HEK293 (cell line): ENCODE measurements at regions not wholly inside any gene's neighbourhood (a gene's known extent, or its start where the extent isn't known, plus 50 kb on each side); places are given as distances from the start of the nearest gene placed in this dataset.

ENCODE experiments used
- CTCF ChIA-PET: fragments of 350-600 bp; formaldehyde crosslinking; extraction: SDS; loops from one replicate; lab custom pipeline; 2021; ENCODE audit warnings: antibody characterized with exemption; lab: Yijun Ruan, JAX
- POLR2A ChIA-PET: fragments of 300-600 bp; formaldehyde crosslinking; extraction: SDS; loops from one replicate; lab custom pipeline; 2020; ENCODE audit warnings: antibody characterized with exemption, inconsistent platforms; lab: Yijun Ruan, JAX
- H3K27ac ChIP-seq: fragments of 200-500 bp; sonication (Bioruptor generic); 2 replicates; pipeline ENCODE4 v1.5.1; 2014; ENCODE audit warnings: low read depth, low read length, control low read depth, inconsistent platforms; ENCODE audit errors: extremely low read depth
- H3K36me3 ChIP-seq, 2 experiments: fragments of 200-500 bp in 1 of 2; sonication (Bioruptor generic) in 1 of 2; 1 replicate in 1 of 2; 2 replicates in 1 of 2; pipeline ENCODE4 v1.5.1; 2014 to 2017; ENCODE audit warnings: inconsistent platforms in 2 of 2, low read length in 2 of 2; ENCODE audit not compliant: control insufficient read depth in 2 of 2, insufficient read depth in 1 of 2
- H3K4me1 ChIP-seq: fragments of 200-500 bp; sonication (Bioruptor generic); 2 replicates; pipeline ENCODE4 v1.5.1; 2014; ENCODE audit warnings: mild to moderate bottlenecking, low read length, inconsistent platforms; ENCODE audit not compliant: control insufficient read depth, insufficient read depth
- H3K4me3 ChIP-seq: 2 replicates; pipeline ENCODE4 v1.5.1; 2011; ENCODE audit warnings: low read depth, mild to moderate bottlenecking, control low read depth, low read length, moderate library complexity
- H3K9me3 ChIP-seq: fragments of 200-500 bp; sonication (Bioruptor generic); 2 replicates; pipeline ENCODE4 v1.5.1; 2014; ENCODE audit warnings: low read depth, low read length, inconsistent platforms; ENCODE audit not compliant: control insufficient read depth, insufficient read depth
- FEZF1 ChIP-seq: fragments of 450-650 bp; formaldehyde crosslinking; IDR thresholded peaks from 2 replicates; pipeline ENCODE4 v1.5.1; 2016; ENCODE audit warnings: missing biosample characterization, missing genetic modification characterization
- GLIS1 ChIP-seq: fragments of 450-650 bp; formaldehyde crosslinking; IDR thresholded peaks from 2 replicates; pipeline ENCODE4 v1.5.1; 2016; ENCODE audit warnings: missing biosample characterization, missing genetic modification characterization
- OVOL3 ChIP-seq: fragments of 450-650 bp; formaldehyde crosslinking; IDR thresholded peaks from 2 replicates; pipeline ENCODE4 v1.5.1; 2016; ENCODE audit warnings: missing biosample characterization, missing genetic modification characterization
- SP7 ChIP-seq: fragments of 450-650 bp; formaldehyde crosslinking; IDR thresholded peaks from 2 replicates; pipeline ENCODE4 v1.5.1; 2016; ENCODE audit warnings: missing biosample characterization, missing genetic modification characterization
- ZBTB17 ChIP-seq: fragments of 450-650 bp; formaldehyde crosslinking; IDR thresholded peaks from 2 replicates; pipeline ENCODE4 v1.5.1; 2016; ENCODE audit warnings: missing biosample characterization, missing genetic modification characterization
- ZFP69B ChIP-seq: fragments of 450-650 bp; formaldehyde crosslinking; IDR thresholded peaks from 2 replicates; pipeline ENCODE4 v1.5.1; 2016; ENCODE audit warnings: missing biosample characterization, missing genetic modification characterization
- ZNF169 ChIP-seq: fragments of 450-650 bp; formaldehyde crosslinking; IDR thresholded peaks from 2 replicates; pipeline ENCODE4 v1.5.1; 2016; ENCODE audit warnings: missing biosample characterization, missing genetic modification characterization
- ZNF24 ChIP-seq: fragments of 450-650 bp; formaldehyde crosslinking; IDR thresholded peaks from 2 replicates; pipeline ENCODE4 v1.5.1; 2016; ENCODE audit warnings: missing biosample characterization, missing genetic modification characterization
- ZNF26 ChIP-seq: fragments of 450-650 bp; formaldehyde crosslinking; IDR thresholded peaks from 2 replicates; pipeline ENCODE4 v1.5.1; 2016; ENCODE audit warnings: missing biosample characterization, missing genetic modification characterization
- ZNF280D ChIP-seq: fragments of 450-650 bp; formaldehyde crosslinking; IDR thresholded peaks from 2 replicates; pipeline ENCODE4 v1.5.1; 2016; ENCODE audit warnings: missing biosample characterization, missing genetic modification characterization
- ZNF350 ChIP-seq: fragments of 450-650 bp; formaldehyde crosslinking; IDR thresholded peaks from 2 replicates; pipeline ENCODE4 v1.5.0; 2017; ENCODE audit warnings: missing biosample characterization, mild to moderate bottlenecking, missing genetic modification characterization
- ZNF426 ChIP-seq: fragments of 450-650 bp; formaldehyde crosslinking; IDR thresholded peaks from 2 replicates; pipeline ENCODE4 v1.5.1; 2017; ENCODE audit warnings: missing biosample characterization, missing genetic modification characterization, mild to moderate bottlenecking, inconsistent platforms, moderate library complexity
- ZNF521 ChIP-seq: fragments of 450-650 bp; formaldehyde crosslinking; IDR thresholded peaks from 2 replicates; pipeline ENCODE4 v1.5.1; 2017; ENCODE audit warnings: missing biosample characterization, mild to moderate bottlenecking, missing genetic modification characterization
- ZNF544 ChIP-seq: fragments of 450-650 bp; formaldehyde crosslinking; IDR thresholded peaks from 2 replicates; pipeline ENCODE4 v1.5.0; 2017; ENCODE audit warnings: missing biosample characterization, missing genetic modification characterization
- ZNF549 ChIP-seq: fragments of 450-650 bp; IDR thresholded peaks from 2 replicates; pipeline ENCODE4 v1.5.1; 2018; ENCODE audit warnings: missing biosample characterization, missing genetic modification characterization, mild to moderate bottlenecking, inconsistent platforms, moderate library complexity
- ZNF560 ChIP-seq: fragments of 450-650 bp; formaldehyde crosslinking; IDR thresholded peaks from 2 replicates; pipeline ENCODE4 v1.5.1; 2017; ENCODE audit warnings: missing biosample characterization, missing genetic modification characterization, borderline replicate concordance
- ZNF621 ChIP-seq: fragments of 450-650 bp; formaldehyde crosslinking; IDR thresholded peaks from 2 replicates; pipeline ENCODE4 v1.5.1; 2017; ENCODE audit warnings: missing biosample characterization, missing genetic modification characterization
- ZNF629 ChIP-seq: fragments of 450-650 bp; formaldehyde crosslinking; IDR thresholded peaks from 2 replicates; pipeline ENCODE4 v1.5.1; 2017; ENCODE audit warnings: missing biosample characterization, missing genetic modification characterization
- ZNF837 ChIP-seq: fragments of 450-650 bp; formaldehyde crosslinking; IDR thresholded peaks from 2 replicates; pipeline ENCODE4 v1.5.1; 2016; ENCODE audit warnings: missing biosample characterization, missing genetic modification characterization
- ZNF843 ChIP-seq: fragments of 450-650 bp; formaldehyde crosslinking; IDR thresholded peaks from 2 replicates; pipeline ENCODE4 v1.5.1; 2016; ENCODE audit warnings: missing biosample characterization, missing genetic modification characterization
- ZSCAN16 ChIP-seq: fragments of 450-650 bp; formaldehyde crosslinking; IDR thresholded peaks from 2 replicates; pipeline ENCODE4 v1.5.1; 2016; ENCODE audit warnings: missing biosample characterization, missing genetic modification characterization
- ZSCAN30 ChIP-seq: fragments of 450-650 bp; IDR thresholded peaks from 2 replicates; pipeline ENCODE4 v1.5.1; 2018; ENCODE audit warnings: missing biosample characterization, mild to moderate bottlenecking, missing genetic modification characterization, moderate library complexity
- TF ChIP-seq, protein P1 (sequence below): fragments of 450-650 bp; IDR thresholded peaks from 2 replicates; pipeline ENCODE4 v1.5.1; 2018; ENCODE audit warnings: missing biosample characterization, mild to moderate bottlenecking, missing genetic modification characterization
- TF ChIP-seq, protein P2 (sequence below): fragments of 450-650 bp; formaldehyde crosslinking; IDR thresholded peaks from 2 replicates; pipeline ENCODE4 v1.5.1; 2016; ENCODE audit warnings: missing biosample characterization, missing genetic modification characterization

- TF ChIP-seq ZSCAN16 (tag by site-specific recombination): no peak
- no peak for TF ChIP-seq SP7 (tag by site-specific recombination)
- TF ChIP-seq ZNF629 (tag by site-specific recombination): no peak
- TF ChIP-seq ZSCAN30 (tag by site-specific recombination): no peak
- no peak for TF ChIP-seq FEZF1
- CTCF ChIA-PET: no interaction called here
- Histone ChIP-seq H3K9me3 (no peaks in the 10 kb centered on the region), H3K36me3 (no peaks in the 10 kb centered on the region), H3K27ac (no peak overlapping the region), H3K4me3 (no peak overlapping the region), H3K4me1 (no peaks in the 10 kb centered on the region)
- POLR2A ChIA-PET: no interaction called here
These were observed 207.8 kb upstream of the WSCD1 start for GRCh38 chr17:5862395-5862794.

DNA sequence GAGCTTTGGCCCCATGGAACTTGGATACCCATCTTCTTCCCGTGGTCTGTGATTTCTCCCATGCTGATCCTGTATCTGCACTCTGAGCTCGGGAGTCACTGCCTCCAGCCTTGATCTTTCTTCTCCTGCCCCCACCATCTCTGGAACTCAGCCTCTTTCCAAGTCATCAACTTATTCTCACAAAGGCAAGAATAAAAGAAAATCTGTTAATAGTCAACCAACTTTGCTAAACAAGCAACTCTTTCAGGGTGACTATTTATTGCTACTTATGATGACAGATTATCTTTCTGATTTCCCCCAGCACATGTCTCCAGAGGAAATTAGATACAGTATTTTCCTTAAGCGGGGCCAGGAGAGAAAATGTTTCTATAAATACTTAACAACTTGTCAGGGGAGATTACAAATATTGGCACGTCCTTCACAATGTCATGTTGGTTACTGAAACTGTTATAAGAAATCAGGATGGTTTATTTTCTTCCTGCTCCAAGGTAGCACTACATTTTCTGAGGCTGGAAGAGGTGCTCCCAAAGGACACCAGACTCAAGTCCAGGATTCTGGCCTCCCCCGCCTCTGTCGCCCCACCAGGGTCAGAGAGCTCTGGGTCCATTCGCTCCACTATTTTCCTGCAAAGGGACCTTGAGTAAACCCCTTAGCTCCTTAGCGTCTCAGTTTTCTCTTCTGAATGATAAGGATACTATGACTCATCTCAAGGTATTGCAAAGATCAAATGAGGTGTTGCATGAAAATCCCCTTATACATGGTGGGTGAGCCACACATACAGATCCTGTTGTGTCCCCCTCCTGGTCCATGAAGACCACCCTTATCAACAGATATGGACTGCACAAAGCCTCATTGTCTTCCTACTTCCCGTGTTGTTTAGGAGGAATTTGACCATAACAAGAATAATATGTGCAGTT lies 205.2 kb upstream of the WSCD1 start:
- Histone ChIP-seq H3K27ac (no peak overlapping the region), H3K4me1 (no peaks in the 10 kb centered on the region), H3K4me3 (no peak overlapping the region), H3K9me3 (no peaks in the 10 kb centered on the region), H3K36me3 (no peaks in the 10 kb centered on the region)
- TF ChIP-seq ZFP69B (tag by site-specific recombination): no peak
- TF ChIP-seq ZNF560 (tag by site-specific recombination): no peak
- TF ChIP-seq ZNF24 (tag by site-specific recombination): no peak
- TF ChIP-seq ZNF426 (tag by site-specific recombination): no peak
- TF ChIP-seq, protein P1, sequence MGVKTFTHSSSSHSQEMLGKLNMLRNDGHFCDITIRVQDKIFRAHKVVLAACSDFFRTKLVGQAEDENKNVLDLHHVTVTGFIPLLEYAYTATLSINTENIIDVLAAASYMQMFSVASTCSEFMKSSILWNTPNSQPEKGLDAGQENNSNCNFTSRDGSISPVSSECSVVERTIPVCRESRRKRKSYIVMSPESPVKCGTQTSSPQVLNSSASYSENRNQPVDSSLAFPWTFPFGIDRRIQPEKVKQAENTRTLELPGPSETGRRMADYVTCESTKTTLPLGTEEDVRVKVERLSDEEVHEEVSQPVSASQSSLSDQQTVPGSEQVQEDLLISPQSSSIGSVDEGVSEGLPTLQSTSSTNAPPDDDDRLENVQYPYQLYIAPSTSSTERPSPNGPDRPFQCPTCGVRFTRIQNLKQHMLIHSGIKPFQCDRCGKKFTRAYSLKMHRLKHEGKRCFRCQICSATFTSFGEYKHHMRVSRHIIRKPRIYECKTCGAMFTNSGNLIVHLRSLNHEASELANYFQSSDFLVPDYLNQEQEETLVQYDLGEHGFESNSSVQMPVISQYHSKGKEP (tag by site-specific recombination): no peak
- no peak for TF ChIP-seq ZNF843 (tag by site-specific recombination)
- no peak for TF ChIP-seq ZNF26 (tag by site-specific recombination)
- TF ChIP-seq ZNF621 (tag by site-specific recombination): no peak
- TF ChIP-seq ZNF521 (tag by site-specific recombination): no peak
- POLR2A ChIA-PET: no interaction called here
- CTCF ChIA-PET: interaction anchor here (0.6 kb wide), 2 partner anchors 28 to 34 kb away, joined by 3 read pairs; no protein-coding TSS in a partner anchor

GRCh38 chr17:5866978-5867377 lies 203.2 kb upstream of the WSCD1 start:
- H3K4me3 ChIP-seq: no peak overlapping the region
- CTCF ChIA-PET: interaction anchor here (0.6 to 0.8 kb wide), 2 partner anchors 196 to 547 kb away, joined by 3 to 4 read pairs; no protein-coding TSS in a partner anchor
- no peaks in the 10 kb centered on the region for H3K4me1 ChIP-seq
- no peak overlapping the region for H3K27ac ChIP-seq
- no peaks in the 10 kb centered on the region for H3K36me3 ChIP-seq
- POLR2A ChIA-PET: no interaction called here
- H3K9me3 ChIP-seq: no peaks in the 10 kb centered on the region
- no peak for TF ChIP-seq ZNF837 (tag by site-specific recombination)
- TF ChIP-seq ZNF350 (tag by site-specific recombination): no peak
- no peak for TF ChIP-seq ZNF549 (tag by site-specific recombination)
- TF ChIP-seq ZNF280D: no peak
- TF ChIP-seq ZNF169 (tag by site-specific recombination): no peak
- TF ChIP-seq OVOL3: no peak
- TF ChIP-seq ZNF544 (tag by site-specific recombination): no peak
- TF ChIP-seq ZBTB17 (tag by site-specific recombination): no peak
- TF ChIP-seq GLIS1: no peak
- TF ChIP-seq, protein P2, sequence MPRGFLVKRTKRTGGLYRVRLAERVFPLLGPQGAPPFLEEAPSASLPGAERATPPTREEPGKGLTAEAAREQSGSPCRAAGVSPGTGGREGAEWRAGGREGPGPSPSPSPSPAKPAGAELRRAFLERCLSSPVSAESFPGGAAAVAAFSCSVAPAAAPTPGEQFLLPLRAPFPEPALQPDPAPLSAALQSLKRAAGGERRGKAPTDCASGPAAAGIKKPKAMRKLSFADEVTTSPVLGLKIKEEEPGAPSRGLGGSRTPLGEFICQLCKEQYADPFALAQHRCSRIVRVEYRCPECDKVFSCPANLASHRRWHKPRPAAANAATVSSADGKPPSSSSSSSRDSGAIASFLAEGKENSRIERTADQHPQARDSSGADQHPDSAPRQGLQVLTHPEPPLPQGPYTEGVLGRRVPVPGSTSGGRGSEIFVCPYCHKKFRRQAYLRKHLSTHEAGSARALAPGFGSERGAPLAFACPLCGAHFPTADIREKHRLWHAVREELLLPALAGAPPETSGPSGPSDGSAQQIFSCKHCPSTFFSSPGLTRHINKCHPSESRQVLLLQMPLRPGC (tag by site-specific recombination): no peak
